NCI-H187 (cell line): ENCODE measurements at regions not wholly inside any gene's neighbourhood (a gene's known extent, or its start where the extent isn't known, plus 50 kb on each side); places are given as distances from the start of the nearest gene placed in this dataset.
"Not testable (repeated sequence)": the region's sequence is repeated elsewhere in the genome, so short reads cannot be mapped to it uniquely, and the experiment has no call there.

ENCODE experiments used
- DNase-seq, 2 experiments: peaks; one replicate each; lab custom pipeline; 2025; lab: John Stamatoyannopoulos, UW

- no peak for DNase-seq
Observed at GRCh38 chr17:52546990-52547389, 388.5 kb upstream of the CA10 start.

DNA sequence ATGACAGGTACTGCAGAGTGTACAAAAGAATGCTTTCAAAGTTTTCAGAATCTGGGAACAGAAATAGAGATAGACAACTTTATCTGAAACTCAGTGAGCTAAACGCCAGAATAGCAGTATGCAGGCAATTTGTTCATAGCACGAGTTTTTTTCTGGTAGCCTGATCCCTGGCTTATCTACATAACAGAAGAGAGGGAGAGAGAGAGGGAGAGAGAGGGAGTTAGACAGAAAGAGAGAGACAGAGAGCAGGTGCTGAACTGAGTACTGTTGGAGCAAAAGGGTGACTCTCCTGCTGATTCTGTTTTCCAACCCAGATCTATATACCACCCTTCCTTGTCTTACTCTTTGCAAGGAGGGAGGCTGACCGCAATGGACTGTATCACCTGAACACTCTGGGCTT is 388.0 kb upstream of the CA10 start:
- DNase-seq, result no peak

DNA sequence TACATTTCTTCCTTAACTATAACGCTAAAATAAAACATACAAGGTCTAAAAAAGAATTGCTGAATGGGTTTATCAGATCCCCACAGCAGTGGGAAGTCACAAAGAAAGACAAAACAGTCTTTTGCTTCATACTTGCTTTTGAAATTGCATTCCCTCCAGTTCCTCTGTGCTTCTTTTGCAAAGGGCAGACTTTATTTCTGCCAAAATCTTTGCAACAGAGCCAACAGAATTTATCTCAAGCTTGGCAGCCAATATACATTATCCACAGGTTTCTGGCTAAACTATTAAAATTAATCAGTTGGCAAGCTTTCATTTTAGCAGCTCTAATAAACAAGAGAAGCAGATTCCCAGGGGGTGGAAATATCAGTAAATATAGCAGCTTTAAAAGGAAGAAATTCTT is 378.9 kb upstream of the CA10 start:
- no peak for DNase-seq

GRCh38 chr17:52536489-52536888 is 378.0 kb upstream of the CA10 start:
- no peak for DNase-seq

GRCh38 chr17:52532373-52532772 is 373.9 kb upstream of the CA10 start:
- no peak for DNase-seq

DNA sequence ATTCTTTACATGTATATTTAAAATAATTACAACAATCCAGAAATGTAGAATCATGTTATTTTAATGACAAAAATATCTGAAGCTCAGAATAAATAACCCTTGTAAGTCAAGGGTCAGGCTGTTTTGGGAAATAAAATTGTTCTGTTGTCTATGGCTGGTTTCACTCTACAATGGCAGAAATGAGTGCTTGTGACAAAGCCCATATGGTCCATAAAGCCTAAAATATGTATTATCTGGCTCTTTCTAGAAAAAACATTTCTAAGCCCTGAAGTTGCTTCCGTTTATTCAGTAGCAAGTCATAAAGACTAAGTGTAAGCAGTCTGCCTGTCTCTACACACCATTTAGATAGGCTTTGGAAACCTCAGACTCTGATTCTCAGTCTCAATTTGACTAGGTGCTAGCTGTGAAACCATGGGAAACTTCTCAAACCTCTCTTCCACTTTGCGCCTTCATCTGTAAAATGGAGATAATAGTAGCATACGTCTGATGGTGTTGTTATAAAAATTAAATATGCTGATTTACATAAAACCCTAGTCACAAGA is 365.7 kb upstream of the CA10 start:
- no peak for DNase-seq

DNA sequence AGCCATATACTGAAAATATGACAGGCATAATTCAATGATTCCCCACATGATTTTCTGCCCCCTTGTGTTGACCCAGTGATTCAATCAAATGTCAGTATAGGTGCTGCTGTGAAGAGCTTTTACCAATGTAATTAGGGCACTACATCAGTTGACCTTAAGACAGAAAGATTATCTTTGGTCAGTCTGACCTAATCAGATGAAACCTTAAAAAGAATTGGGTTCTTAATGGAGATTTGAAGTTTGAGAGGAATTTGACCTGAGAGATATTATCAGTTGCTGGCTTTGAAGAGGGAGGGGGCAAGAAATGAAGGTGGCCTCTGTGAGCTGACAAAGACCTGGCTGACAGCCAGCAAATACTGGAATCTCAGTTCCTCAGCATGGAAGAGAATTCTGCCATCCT is 358.7 kb upstream of the CA10 start:
- DNase-seq, result no peak

- no peak for DNase-seq
Observed at GRCh38 chr17:52515927-52516326, 357.4 kb upstream of the CA10 start.

DNA sequence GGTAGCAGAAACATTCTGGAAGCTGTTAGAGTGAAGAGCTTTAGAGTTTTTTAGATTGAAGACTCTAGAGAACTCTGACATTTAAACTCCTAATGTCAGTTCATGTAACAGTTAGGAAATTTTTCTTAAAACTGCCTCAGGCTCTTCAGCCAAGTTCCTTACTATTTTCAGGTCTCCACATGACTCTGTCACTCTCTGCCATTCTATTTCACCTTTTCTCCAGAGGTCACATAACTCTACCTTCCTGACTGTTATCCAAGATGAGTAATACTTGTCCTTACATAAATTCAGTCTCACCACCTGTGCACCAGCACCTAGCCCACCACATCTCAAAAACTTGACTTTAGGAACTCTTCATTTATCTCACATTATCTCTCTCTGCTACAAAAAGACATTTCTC is 347.1 kb upstream of the CA10 start:
- DNase-seq, result no peak

GRCh38 chr17:52504081-52504480 is 345.6 kb upstream of the CA10 start:
- DNase-seq, result no peak

DNA sequence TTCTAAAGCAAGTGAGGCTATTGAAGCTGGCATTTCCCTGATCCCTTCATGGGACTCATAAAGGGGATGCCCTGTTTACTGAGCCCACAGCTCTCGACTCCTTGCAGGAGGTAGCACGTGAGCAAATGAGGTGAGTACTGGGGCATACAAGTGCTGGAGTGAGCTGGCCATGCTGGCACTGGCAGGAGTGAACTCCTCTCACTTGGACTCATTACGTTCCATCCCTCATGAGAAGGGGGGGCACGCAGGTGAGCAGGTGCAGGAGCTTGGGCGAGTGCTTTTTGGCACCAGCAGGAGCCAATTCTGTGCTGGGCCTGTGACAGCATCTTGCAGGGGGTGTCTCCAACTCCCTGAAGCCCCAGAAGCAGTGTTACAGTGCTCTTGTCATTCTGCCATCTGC is 337.1 kb upstream of the CA10 start:
- no peak for DNase-seq

DNA sequence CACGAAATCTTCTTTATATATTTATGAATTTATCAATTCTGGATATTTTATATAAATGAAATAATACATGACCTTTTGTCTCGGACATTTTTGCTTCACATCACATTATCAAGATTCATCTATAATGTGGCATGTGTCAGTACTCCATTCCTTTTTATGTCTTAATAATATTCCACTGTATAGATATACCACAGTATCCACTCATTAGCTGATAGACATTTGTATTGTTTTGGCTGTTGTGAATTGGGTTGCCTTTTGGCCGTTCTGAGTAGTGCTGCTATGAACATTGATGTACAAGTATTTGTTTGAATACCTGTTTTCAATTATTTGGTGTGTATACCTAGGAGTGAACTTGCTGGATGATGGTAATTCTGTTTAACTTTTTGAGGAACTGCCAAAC is 323.8 kb upstream of the CA10 start:
- DNase-seq, result no peak

- DNase-seq, result no peak
Observed at GRCh38 chr17:52477824-52478699, 319.5 kb upstream of the CA10 start.

DNA sequence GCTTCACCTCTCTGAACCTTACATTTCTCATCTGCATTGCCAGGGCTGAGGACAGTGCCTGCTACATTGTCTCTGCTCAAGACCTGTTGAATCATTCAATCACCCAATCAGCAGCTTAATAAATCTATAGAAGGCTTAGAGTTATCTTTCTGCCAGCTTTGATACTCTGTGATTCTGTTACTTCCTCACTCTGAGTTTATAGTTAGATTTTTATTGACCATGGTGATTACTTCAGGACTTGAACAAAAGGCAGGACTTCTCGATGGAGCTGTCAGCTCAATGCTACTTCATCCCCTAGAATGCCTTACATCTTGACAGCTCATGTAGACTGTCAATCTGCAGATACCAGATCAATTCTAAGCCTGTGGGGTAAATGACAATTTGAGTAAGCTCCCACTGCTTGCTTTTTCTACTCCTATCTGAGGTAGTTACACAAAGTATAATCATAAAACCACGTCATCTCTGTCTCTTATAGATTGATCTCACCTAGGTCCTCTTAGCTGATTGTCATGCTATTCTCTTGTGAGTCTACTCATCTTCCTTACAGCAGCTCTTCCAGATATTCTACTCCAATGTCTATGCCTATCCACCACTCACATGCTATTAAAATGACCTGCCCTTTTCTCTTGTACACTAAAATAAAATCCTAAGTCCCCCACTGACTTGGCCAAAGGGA is 318.3 kb upstream of the CA10 start:
- DNase-seq, result no peak

DNA sequence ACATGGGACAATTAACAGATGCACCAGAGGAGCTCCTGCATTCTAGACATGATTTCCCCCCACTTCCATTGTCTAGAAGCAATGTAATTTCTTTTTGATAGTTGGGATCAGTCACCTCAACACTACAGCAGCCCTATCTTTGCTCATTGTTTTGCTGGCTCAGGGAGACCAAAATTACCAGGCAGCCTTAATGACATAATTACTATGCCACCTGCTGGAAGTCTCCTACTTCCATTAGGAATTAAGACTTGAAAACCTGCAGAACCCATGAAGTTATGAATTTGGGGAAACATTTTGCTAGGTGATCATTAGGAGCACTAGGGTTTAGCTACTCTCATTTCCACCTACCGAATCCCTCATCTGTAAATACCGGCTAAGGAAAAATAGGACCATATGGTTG is 312.0 kb upstream of the CA10 start:
- DNase-seq, result no peak

GRCh38 chr17:52465407-52465806 is 306.9 kb upstream of the CA10 start:
- no peak for DNase-seq

GRCh38 chr17:52451294-52451861 is 292.9 kb upstream of the CA10 start:
- no peak for DNase-seq

DNA sequence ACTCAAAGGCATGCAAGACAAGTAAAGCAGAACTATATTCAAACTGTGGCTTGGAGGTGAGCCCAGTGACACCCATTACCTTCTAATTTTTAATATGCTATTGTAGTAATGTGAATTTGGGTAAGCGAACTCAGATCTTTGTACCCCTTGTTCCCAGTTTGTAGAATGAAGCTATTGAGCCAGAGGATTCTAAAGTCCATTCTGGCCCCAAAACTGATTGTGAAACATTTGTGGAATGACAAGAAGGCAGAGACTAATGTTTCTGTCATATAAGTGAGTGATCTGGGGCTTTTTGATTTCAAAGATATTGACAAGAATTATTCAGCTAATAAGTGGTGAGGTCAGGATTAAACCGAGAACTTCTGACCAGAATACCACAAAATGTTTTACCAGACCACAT is 283.8 kb upstream of the CA10 start:
- no peak for DNase-seq

GRCh38 chr17:52420555-52421078 is 262.1 kb upstream of the CA10 start:
- DNase-seq, result no peak

- DNase-seq, result no peak
Observed at GRCh38 chr17:52419229-52419641, 260.7 kb upstream of the CA10 start.

DNA sequence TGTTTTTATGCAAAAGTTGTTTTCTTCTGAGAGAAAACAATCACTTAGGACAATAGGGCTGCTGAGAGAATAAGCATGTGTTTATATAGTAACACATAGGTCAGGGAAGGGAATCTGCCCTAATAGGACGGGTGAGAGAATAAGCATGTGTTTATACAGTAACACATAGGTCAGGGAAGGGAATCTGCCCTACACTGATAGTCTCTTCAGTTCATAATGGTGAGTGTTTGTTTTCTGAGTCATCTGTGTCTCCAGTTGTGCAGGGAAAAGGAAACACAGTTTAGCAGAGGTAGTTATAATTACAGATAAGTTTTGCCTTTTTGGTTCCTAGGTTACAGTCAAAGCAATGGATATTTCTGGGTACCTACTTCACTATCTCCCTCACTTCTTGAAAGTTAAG is 252.3 kb upstream of the CA10 start:
- DNase-seq, result no peak

- DNase-seq, result not testable (repeated sequence)
Observed at GRCh38 chr17:52409222-52409621, 250.7 kb upstream of the CA10 start.

- DNase-seq, result no peak
Observed at GRCh38 chr17:52395308-52395707, 236.8 kb upstream of the CA10 start.
